HEK293 (cell line): ENCODE measurements at regions not wholly inside any gene's neighbourhood (a gene's known extent, or its start where the extent isn't known, plus 50 kb on each side); places are given as distances from the start of the nearest gene placed in this dataset.
"Not testable (repeated sequence)": the region's sequence is repeated elsewhere in the genome, so short reads cannot be mapped to it uniquely, and the experiment has no call there.

ENCODE experiments used
- CTCF ChIA-PET: fragments of 350-600 bp; formaldehyde crosslinking; extraction: SDS; loops from one replicate; lab custom pipeline; 2021; ENCODE audit warnings: antibody characterized with exemption; lab: Yijun Ruan, JAX
- POLR2A ChIA-PET: fragments of 300-600 bp; formaldehyde crosslinking; extraction: SDS; loops from one replicate; lab custom pipeline; 2020; ENCODE audit warnings: antibody characterized with exemption, inconsistent platforms; lab: Yijun Ruan, JAX
- H3K27ac ChIP-seq: fragments of 200-500 bp; sonication (Bioruptor generic); 2 replicates; pipeline ENCODE4 v1.5.1; 2014; ENCODE audit warnings: low read depth, low read length, control low read depth, inconsistent platforms; ENCODE audit errors: extremely low read depth
- H3K36me3 ChIP-seq, 2 experiments: fragments of 200-500 bp in 1 of 2; sonication (Bioruptor generic) in 1 of 2; 1 replicate in 1 of 2; 2 replicates in 1 of 2; pipeline ENCODE4 v1.5.1; 2014 to 2017; ENCODE audit warnings: inconsistent platforms in 2 of 2, low read length in 2 of 2; ENCODE audit not compliant: control insufficient read depth in 2 of 2, insufficient read depth in 1 of 2
- H3K4me1 ChIP-seq: fragments of 200-500 bp; sonication (Bioruptor generic); 2 replicates; pipeline ENCODE4 v1.5.1; 2014; ENCODE audit warnings: mild to moderate bottlenecking, low read length, inconsistent platforms; ENCODE audit not compliant: control insufficient read depth, insufficient read depth
- H3K4me3 ChIP-seq: 2 replicates; pipeline ENCODE4 v1.5.1; 2011; ENCODE audit warnings: low read depth, mild to moderate bottlenecking, control low read depth, low read length, moderate library complexity
- H3K9me3 ChIP-seq: fragments of 200-500 bp; sonication (Bioruptor generic); 2 replicates; pipeline ENCODE4 v1.5.1; 2014; ENCODE audit warnings: low read depth, low read length, inconsistent platforms; ENCODE audit not compliant: control insufficient read depth, insufficient read depth
- WT1 ChIP-seq: fragments of 450-650 bp; formaldehyde crosslinking; IDR thresholded peaks from 2 replicates; pipeline ENCODE4 v1.5.1; 2016; ENCODE audit warnings: missing biosample characterization, missing genetic modification characterization
- ZNF549 ChIP-seq: fragments of 450-650 bp; IDR thresholded peaks from 2 replicates; pipeline ENCODE4 v1.5.1; 2018; ENCODE audit warnings: missing biosample characterization, missing genetic modification characterization, mild to moderate bottlenecking, inconsistent platforms, moderate library complexity
- ZNF654 ChIP-seq: fragments of 450-650 bp; formaldehyde crosslinking; IDR thresholded peaks from 2 replicates; pipeline ENCODE4 v1.5.1; 2016; ENCODE audit warnings: low read depth, missing biosample characterization, missing genetic modification characterization
- ZNF660 ChIP-seq: fragments of 450-650 bp; IDR thresholded peaks from 2 replicates; pipeline ENCODE4 v1.5.1; 2018; ENCODE audit warnings: missing biosample characterization, mild to moderate bottlenecking, missing genetic modification characterization
- ZNF670 ChIP-seq: fragments of 450-650 bp; formaldehyde crosslinking; IDR thresholded peaks from 2 replicates; pipeline ENCODE4 v1.5.1; 2016; ENCODE audit warnings: missing biosample characterization, missing genetic modification characterization, low read depth
- TF ChIP-seq, protein P1 (sequence below): fragments of 450-650 bp; formaldehyde crosslinking; IDR thresholded peaks from 2 replicates; pipeline ENCODE4 v1.5.1; 2016; ENCODE audit warnings: missing biosample characterization, missing genetic modification characterization
- TF ChIP-seq, protein P2 (sequence below): fragments of 450-650 bp; formaldehyde crosslinking; IDR thresholded peaks from 2 replicates; pipeline ENCODE4 v1.5.1; 2016; ENCODE audit warnings: missing biosample characterization, missing genetic modification characterization
- TF ChIP-seq, protein P3 (sequence below): fragments of 450-650 bp; formaldehyde crosslinking; IDR thresholded peaks from 2 replicates; pipeline ENCODE4 v1.5.1; 2016; ENCODE audit warnings: missing biosample characterization, missing genetic modification characterization
- TF ChIP-seq, protein P4 (sequence below): fragments of 450-650 bp; formaldehyde crosslinking; IDR thresholded peaks from 2 replicates; pipeline ENCODE4 v1.5.1; 2016; ENCODE audit warnings: missing biosample characterization, missing genetic modification characterization

DNA sequence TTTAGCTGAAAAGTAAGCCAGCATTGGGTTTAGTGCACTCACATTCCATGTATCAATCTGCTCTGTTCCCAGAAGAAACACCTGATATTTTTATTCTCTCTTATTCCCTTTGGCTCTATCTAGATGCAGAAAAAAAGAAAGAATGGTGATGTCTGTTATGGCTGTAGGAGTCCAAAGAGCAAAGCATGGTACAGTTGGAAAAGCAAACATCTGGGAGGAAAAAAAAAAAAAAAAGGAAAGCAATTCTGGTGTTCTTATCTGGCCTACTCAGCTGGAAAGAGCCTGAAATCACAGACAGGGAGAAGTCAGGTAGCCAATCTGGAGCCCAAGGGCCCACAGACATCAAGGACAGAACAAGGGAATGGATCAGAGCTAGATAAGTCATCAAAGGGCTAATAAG is 293.9 kb downstream of the DUSP6 start:
- Histone ChIP-seq H3K9me3 (no peaks in the 10 kb centered on the region), H3K27ac (no peak overlapping the region), H3K4me1 (0 out of 2 replicates have a peak, but pooled peaks cover 2% of the 10 kb centered on the region), H3K36me3 (no peaks in the 10 kb centered on the region), H3K4me3 (no peak overlapping the region)
- POLR2A ChIA-PET, result no interaction called here
- CTCF ChIA-PET, result interaction anchor here (0.6 to 0.9 kb wide), 2 partner anchors 39 to 256 kb away, joined by 3 to 6 read pairs; no protein-coding TSS in a partner anchor
- TF ChIP-seq ZNF549 (tag by site-specific recombination) (no peak), ZNF670 (no peak)
- TF ChIP-seq, protein P1, sequence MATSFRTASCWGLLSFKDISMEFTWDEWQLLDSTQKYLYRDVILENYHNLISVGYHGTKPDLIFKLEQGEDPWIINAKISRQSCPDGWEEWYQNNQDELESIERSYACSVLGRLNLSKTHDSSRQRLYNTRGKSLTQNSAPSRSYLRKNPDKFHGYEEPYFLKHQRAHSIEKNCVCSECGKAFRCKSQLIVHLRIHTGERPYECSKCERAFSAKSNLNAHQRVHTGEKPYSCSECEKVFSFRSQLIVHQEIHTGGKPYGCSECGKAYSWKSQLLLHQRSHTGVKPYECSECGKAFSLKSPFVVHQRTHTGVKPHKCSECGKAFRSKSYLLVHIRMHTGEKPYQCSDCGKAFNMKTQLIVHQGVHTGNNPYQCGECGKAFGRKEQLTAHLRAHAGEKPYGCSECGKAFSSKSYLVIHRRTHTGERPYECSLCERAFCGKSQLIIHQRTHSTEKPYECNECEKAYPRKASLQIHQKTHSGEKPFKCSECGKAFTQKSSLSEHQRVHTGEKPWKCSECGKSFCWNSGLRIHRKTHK (tag by site-specific recombination), result no peak
- TF ChIP-seq, protein P2, sequence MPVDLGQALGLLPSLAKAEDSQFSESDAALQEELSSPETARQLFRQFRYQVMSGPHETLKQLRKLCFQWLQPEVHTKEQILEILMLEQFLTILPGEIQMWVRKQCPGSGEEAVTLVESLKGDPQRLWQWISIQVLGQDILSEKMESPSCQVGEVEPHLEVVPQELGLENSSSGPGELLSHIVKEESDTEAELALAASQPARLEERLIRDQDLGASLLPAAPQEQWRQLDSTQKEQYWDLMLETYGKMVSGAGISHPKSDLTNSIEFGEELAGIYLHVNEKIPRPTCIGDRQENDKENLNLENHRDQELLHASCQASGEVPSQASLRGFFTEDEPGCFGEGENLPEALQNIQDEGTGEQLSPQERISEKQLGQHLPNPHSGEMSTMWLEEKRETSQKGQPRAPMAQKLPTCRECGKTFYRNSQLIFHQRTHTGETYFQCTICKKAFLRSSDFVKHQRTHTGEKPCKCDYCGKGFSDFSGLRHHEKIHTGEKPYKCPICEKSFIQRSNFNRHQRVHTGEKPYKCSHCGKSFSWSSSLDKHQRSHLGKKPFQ (tag by site-specific recombination), result no peak

DNA sequence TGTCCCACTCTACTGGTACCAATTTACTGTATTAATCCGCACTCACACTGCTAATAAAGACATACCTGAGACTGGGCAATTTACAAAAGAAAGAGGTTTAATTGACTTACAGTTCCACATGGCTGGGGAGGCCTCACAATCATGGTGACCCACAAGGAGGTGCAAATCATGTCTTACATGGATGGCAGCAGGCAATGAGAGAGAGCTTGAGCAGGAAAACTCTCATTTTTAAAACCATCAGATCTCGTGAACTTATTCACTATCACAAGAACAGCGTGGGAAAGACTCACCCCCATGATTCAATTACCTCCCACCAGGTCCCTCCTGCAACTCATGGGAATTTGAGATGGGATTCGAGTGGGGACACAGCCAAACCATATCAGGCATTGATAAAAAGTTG is 298.5 kb downstream of the DUSP6 start:
- H3K4me1 ChIP-seq, POLR2A ChIA-PET, H3K9me3 ChIP-seq, H3K36me3 ChIP-seq, H3K27ac ChIP-seq, H3K4me3 ChIP-seq: not testable (repeated sequence)
- CTCF ChIA-PET, result interaction anchor here (1.5 kb wide), 1 partner anchor 408 kb away, joined by 11 read pairs; no protein-coding TSS in a partner anchor

DNA sequence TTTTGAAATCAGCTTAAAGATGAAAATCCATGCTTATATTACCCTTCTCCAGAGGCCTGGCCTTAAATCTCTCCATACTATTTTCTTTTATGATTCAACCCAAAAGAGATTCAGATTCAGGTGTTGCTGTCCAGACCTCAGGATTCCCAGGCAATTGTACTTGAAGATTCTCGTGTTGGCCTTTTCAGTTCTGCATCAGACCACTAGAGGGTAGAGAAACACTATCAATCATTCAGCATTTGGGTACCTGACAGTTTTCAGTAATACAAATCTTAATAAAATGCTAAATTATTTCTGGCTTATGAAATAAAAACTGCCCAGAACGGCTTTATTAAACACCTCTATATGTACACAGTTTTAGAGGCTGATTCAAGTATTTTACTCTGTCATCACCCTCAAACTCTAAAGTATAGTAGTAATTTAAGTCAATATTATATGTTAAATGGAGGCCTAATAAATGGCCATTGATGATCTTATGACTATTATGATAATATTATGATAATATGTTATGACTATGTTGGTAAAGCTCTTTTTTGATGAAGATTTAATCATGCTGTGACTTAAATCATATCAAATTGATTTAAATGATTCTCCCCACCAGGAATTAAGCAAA is 301.1 kb downstream of the DUSP6 start:
- POLR2A ChIA-PET, result no interaction called here
- Histone ChIP-seq H3K9me3 (no peaks in the 10 kb centered on the region), H3K36me3 (no peaks in the 10 kb centered on the region), H3K4me1 (no peaks in the 10 kb centered on the region), H3K27ac (no peak overlapping the region), H3K4me3 (no peak overlapping the region)
- CTCF ChIA-PET, result interaction anchor here (0.5 to 2.8 kb wide), 18 partner anchors 8 to 478 kb away, joined by 3 to 22 read pairs (median 3); partner anchors contain the start of gene GALNT4
- TF ChIP-seq ZNF654 (tag by site-specific recombination) (peak; percentile 91), WT1 (no peak), ZNF660 (tag by site-specific recombination) (peak; percentile 37; the same call in 1 of the 2 replicates)
- TF ChIP-seq, protein P3, sequence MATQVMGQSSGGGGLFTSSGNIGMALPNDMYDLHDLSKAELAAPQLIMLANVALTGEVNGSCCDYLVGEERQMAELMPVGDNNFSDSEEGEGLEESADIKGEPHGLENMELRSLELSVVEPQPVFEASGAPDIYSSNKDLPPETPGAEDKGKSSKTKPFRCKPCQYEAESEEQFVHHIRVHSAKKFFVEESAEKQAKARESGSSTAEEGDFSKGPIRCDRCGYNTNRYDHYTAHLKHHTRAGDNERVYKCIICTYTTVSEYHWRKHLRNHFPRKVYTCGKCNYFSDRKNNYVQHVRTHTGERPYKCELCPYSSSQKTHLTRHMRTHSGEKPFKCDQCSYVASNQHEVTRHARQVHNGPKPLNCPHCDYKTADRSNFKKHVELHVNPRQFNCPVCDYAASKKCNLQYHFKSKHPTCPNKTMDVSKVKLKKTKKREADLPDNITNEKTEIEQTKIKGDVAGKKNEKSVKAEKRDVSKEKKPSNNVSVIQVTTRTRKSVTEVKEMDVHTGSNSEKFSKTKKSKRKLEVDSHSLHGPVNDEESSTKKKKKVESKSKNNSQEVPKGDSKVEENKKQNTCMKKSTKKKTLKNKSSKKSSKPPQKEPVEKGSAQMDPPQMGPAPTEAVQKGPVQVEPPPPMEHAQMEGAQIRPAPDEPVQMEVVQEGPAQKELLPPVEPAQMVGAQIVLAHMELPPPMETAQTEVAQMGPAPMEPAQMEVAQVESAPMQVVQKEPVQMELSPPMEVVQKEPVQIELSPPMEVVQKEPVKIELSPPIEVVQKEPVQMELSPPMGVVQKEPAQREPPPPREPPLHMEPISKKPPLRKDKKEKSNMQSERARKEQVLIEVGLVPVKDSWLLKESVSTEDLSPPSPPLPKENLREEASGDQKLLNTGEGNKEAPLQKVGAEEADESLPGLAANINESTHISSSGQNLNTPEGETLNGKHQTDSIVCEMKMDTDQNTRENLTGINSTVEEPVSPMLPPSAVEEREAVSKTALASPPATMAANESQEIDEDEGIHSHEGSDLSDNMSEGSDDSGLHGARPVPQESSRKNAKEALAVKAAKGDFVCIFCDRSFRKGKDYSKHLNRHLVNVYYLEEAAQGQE, result 0 out of 2 replicates have a peak, but pooled peaks have one; percentile 34
- TF ChIP-seq, protein P4, sequence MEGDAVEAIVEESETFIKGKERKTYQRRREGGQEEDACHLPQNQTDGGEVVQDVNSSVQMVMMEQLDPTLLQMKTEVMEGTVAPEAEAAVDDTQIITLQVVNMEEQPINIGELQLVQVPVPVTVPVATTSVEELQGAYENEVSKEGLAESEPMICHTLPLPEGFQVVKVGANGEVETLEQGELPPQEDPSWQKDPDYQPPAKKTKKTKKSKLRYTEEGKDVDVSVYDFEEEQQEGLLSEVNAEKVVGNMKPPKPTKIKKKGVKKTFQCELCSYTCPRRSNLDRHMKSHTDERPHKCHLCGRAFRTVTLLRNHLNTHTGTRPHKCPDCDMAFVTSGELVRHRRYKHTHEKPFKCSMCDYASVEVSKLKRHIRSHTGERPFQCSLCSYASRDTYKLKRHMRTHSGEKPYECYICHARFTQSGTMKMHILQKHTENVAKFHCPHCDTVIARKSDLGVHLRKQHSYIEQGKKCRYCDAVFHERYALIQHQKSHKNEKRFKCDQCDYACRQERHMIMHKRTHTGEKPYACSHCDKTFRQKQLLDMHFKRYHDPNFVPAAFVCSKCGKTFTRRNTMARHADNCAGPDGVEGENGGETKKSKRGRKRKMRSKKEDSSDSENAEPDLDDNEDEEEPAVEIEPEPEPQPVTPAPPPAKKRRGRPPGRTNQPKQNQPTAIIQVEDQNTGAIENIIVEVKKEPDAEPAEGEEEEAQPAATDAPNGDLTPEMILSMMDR (tag by site-specific recombination), result peak; percentile 37; the same call in 1 of the 2 replicates
